Fibroblast of lung (primary cell): ENCODE measurements at regions not wholly inside any gene's neighbourhood (a gene's known extent, or its start where the extent isn't known, plus 50 kb on each side); places are given as distances from the start of the nearest gene placed in this dataset.

ENCODE experiments used
- DNase-seq, 2 donors: peaks; one replicate each; pipeline versions ENCODE4 v3.0.0 to v3.0.0-alpha.2; 2010; ENCODE audit warnings: low read depth in 2 of 2
- H2AFZ ChIP-seq: 2 replicates; pipeline ENCODE4 v1.5.1; 2012; ENCODE audit warnings: low read length, control low read depth, inconsistent platforms
- H3K27ac ChIP-seq: 2 replicates; pipeline ENCODE4 v1.5.1; 2011; ENCODE audit warnings: low read length, control low read depth; ENCODE audit not compliant: insufficient read depth
- H3K27me3 ChIP-seq: 2 replicates; pipeline ENCODE4 v1.5.1; 2011; ENCODE audit warnings: mild to moderate bottlenecking, low read length; ENCODE audit not compliant: control insufficient read depth, insufficient read depth
- H3K36me3 ChIP-seq: 2 replicates; pipeline ENCODE4 v1.5.1; 2011; ENCODE audit warnings: low read length; ENCODE audit not compliant: control insufficient read depth, insufficient read depth
- H3K4me1 ChIP-seq: 2 replicates; pipeline ENCODE4 v1.5.1; 2011; ENCODE audit warnings: low read length; ENCODE audit not compliant: control insufficient read depth, insufficient read depth; ENCODE audit errors: extremely low read depth
- H3K4me2 ChIP-seq: 2 replicates; pipeline ENCODE4 v1.5.1; 2011; ENCODE audit warnings: low read length, control low read depth; ENCODE audit not compliant: insufficient read depth; ENCODE audit errors: extremely low read depth
- H3K4me3 ChIP-seq, 4 experiments: fragments of 200-600 bp in 1 of 4; sonication (generic) in 1 of 4; replicated peaks in 1 of 4; 2 replicates each; pipeline ENCODE4 v1.5.1; 2011 to 2016; ENCODE audit warnings: low read length in 4 of 4, low read depth in 3 of 4, mild to moderate bottlenecking in 3 of 4, control low read depth in 2 of 4, inconsistent platforms in 1 of 4, mixed read lengths in 1 of 4; ENCODE audit not compliant: insufficient read depth in 1 of 4; ENCODE audit errors: control extremely low read depth in 1 of 4
- H3K79me2 ChIP-seq: 2 replicates; pipeline ENCODE4 v1.5.1; 2012; ENCODE audit warnings: mild to moderate bottlenecking, low read length, inconsistent platforms; ENCODE audit not compliant: control insufficient read depth, insufficient read depth
- H3K9ac ChIP-seq: 2 replicates; pipeline ENCODE4 v1.5.1; 2011; ENCODE audit warnings: mild to moderate bottlenecking, low read length, control low read depth; ENCODE audit not compliant: insufficient read depth
- H3K9me3 ChIP-seq: 2 replicates; pipeline ENCODE4 v1.5.1; 2012; ENCODE audit warnings: low read depth, low read length; ENCODE audit not compliant: control insufficient read depth, insufficient read depth
- H4K20me1 ChIP-seq: 2 replicates; pipeline ENCODE4 v1.5.1; 2011; ENCODE audit warnings: low read length; ENCODE audit not compliant: control insufficient read depth, insufficient read depth; ENCODE audit errors: extremely low read depth
- EZH2 ChIP-seq: IDR thresholded peaks from 2 replicates; pipeline ENCODE4 v1.5.1; 2012; ENCODE audit warnings: low read length, control low read depth, mild to moderate bottlenecking; ENCODE audit errors: missing control alignments
- TF ChIP-seq, protein P1 (sequence below), 2 donors: IDR thresholded peaks in 1 of 2; conservative IDR thresholded peaks in 1 of 2; 1 replicate in 1 of 2; 2 replicates in 1 of 2; pipeline ENCODE4 v1.5.1; 2011 to 2012; ENCODE audit warnings: low read length in 2 of 2, control low read depth in 1 of 2, inconsistent platforms in 1 of 2, low read depth in 1 of 2, mild to moderate bottlenecking in 1 of 2

DNA sequence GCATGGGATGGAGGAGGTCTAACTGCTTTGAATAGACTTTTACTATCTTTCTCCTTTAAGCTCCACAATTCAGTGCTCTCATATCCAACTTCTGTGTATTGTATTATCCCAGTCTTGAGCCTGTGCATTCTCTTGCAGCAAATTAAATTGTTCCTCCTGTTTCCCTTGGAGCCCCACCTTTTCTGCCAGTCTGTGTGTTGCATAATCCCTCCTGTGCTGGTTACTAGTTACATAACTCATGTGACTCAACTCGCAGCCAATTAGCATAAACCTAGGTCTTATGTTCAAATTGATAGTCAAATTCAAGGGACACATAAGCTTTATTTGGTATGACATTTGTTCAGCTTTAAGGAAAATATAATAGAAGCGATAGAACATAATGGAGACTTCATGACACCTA is 1863.5 kb downstream of the MRPL39 start:
- H3K4me3 ChIP-seq, result no peak overlapping the region
- DNase-seq, result no peak
- no peak overlapping the region for H3K9ac ChIP-seq
- no peaks in the 10 kb centered on the region for H3K79me2 ChIP-seq
- no peak overlapping the region for H2AFZ ChIP-seq
- no peaks in the 10 kb centered on the region for H3K4me1 ChIP-seq
- no peaks in the 10 kb centered on the region for H3K9me3 ChIP-seq
- H3K4me2 ChIP-seq, result no peak overlapping the region
- no peaks in the 10 kb centered on the region for H3K27me3 ChIP-seq
- TF ChIP-seq, protein P1, sequence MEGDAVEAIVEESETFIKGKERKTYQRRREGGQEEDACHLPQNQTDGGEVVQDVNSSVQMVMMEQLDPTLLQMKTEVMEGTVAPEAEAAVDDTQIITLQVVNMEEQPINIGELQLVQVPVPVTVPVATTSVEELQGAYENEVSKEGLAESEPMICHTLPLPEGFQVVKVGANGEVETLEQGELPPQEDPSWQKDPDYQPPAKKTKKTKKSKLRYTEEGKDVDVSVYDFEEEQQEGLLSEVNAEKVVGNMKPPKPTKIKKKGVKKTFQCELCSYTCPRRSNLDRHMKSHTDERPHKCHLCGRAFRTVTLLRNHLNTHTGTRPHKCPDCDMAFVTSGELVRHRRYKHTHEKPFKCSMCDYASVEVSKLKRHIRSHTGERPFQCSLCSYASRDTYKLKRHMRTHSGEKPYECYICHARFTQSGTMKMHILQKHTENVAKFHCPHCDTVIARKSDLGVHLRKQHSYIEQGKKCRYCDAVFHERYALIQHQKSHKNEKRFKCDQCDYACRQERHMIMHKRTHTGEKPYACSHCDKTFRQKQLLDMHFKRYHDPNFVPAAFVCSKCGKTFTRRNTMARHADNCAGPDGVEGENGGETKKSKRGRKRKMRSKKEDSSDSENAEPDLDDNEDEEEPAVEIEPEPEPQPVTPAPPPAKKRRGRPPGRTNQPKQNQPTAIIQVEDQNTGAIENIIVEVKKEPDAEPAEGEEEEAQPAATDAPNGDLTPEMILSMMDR (conservative IDR thresholded peaks at IDR 0.05 in 1 of 2, IDR thresholded peaks at IDR 0.05 in 1 of 2; ENCODE audit: low read depth in 1 of 2, low read length in 2 of 2), result no peak
- TF ChIP-seq EZH2, result no peak
- H3K27ac ChIP-seq, result no peak overlapping the region
- H3K36me3 ChIP-seq, result no peaks in the 10 kb centered on the region
- no peaks in the 10 kb centered on the region for H4K20me1 ChIP-seq

DNA sequence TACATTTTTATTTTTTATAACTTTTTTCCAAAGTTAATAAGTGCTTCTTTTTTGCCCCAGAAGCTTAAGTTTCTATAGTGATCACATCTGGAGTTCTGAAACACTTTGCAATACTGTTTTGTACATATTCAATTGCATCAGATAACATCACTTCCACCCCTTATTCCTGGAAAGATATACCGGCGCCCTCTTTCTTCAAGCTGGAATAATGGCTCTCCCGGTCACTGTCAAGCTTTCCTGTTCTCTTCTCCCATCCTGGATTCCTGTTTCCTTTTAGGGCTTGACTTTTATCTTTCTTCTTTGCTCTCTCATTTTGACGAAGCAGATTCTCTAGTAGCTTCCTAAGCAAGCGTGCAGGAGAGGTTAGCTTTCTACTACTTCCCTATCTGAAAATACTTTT is 1866.8 kb downstream of the MRPL39 start:
- H3K4me3 ChIP-seq, result no peak overlapping the region
- H3K9me3 ChIP-seq, result no peaks in the 10 kb centered on the region
- H3K4me2 ChIP-seq, result no peak overlapping the region
- no peak overlapping the region for H3K9ac ChIP-seq
- H3K27me3 ChIP-seq, result no peaks in the 10 kb centered on the region
- no peak overlapping the region for H2AFZ ChIP-seq
- no peaks in the 10 kb centered on the region for H3K36me3 ChIP-seq
- no peak for DNase-seq
- no peaks in the 10 kb centered on the region for H3K79me2 ChIP-seq
- H4K20me1 ChIP-seq, result no peaks in the 10 kb centered on the region
- TF ChIP-seq, protein P1 (conservative IDR thresholded peaks at IDR 0.05 in 1 of 2, IDR thresholded peaks at IDR 0.05 in 1 of 2; ENCODE audit: low read depth in 1 of 2, low read length in 2 of 2), result no peak
- no peak for TF ChIP-seq EZH2
- H3K4me1 ChIP-seq, result no peaks in the 10 kb centered on the region
- no peak overlapping the region for H3K27ac ChIP-seq

DNA sequence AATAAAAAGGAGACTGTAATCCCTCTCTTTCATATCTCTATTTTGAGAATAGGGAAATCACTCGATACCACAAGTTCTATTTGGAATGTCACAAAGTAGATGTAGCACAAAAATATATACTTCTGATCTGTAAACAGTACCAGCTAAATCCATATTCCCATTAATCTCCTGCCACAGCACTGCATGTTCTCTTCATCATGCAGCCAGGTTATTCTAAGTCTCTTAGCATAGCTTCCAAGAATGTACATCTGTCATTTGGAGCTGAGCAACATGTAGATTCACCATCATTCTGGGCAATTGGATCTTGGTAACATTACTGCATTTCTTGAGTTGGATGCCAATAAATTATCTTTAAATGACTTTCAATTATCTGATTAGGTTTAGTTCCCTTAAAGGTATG is 1874.5 kb downstream of the MRPL39 start:
- Histone ChIP-seq H3K27me3 (no peaks in the 10 kb centered on the region), H3K4me2 (no peak overlapping the region), H2AFZ (no peak overlapping the region), H4K20me1 (no peaks in the 10 kb centered on the region), H3K27ac (no peak overlapping the region), H3K4me1 (no peaks in the 10 kb centered on the region), H3K4me3 (no peak overlapping the region), H3K79me2 (no peaks in the 10 kb centered on the region), H3K36me3 (no peaks in the 10 kb centered on the region), H3K9ac (no peak overlapping the region), H3K9me3 (no peaks in the 10 kb centered on the region)
- no peak for DNase-seq
- TF ChIP-seq EZH2, result no peak
- TF ChIP-seq, protein P1 (conservative IDR thresholded peaks at IDR 0.05 in 1 of 2, IDR thresholded peaks at IDR 0.05 in 1 of 2; ENCODE audit: low read depth in 1 of 2, low read length in 2 of 2), result no peak
